ENCODE measurements at regions not wholly inside any gene's neighbourhood (a gene's known extent, or its start where the extent isn't known, plus 50 kb on each side); places are given as distances from the start of the nearest gene placed in this dataset.

- Histone ChIP-seq H3K79me2 (replicated peaks; ENCODE audit: insufficient read depth) (no peaks in the 10 kb centered on the region), H3K4me1 (ENCODE audit: insufficient read depth) (no peaks in the 10 kb centered on the region), H3K4me2 (no peak overlapping the region), H3K4me3 (no peak overlapping the region), H3K27ac (ENCODE audit: low read depth) (no peak overlapping the region), H3K9me2 (ENCODE audit: insufficient read depth) (no peaks in the 10 kb centered on the region), H3K27me3 (ENCODE audit: insufficient read depth) (no peaks in the 10 kb centered on the region), H3F3A (replicated peaks; ENCODE audit: low read depth) (no peaks in the 10 kb centered on the region), H2AFZ (no peak overlapping the region), H3K36me3 (ENCODE audit: insufficient read depth) (no peaks in the 10 kb centered on the region), H4K20me1 (replicated peaks; ENCODE audit: insufficient read depth) (no peaks in the 10 kb centered on the region)
- no peaks in the 10 kb centered on the region for H3K4me1 Mint-ChIP-seq
- H3K27me3 Mint-ChIP-seq (ENCODE audit: insufficient read depth, low read depth, poor library complexity): no peaks in the 10 kb centered on the region
- DNase-seq (ENCODE audit: low spot score) (no peak), ATAC-seq (no peak)
- TF ChIP-seq ZNF114 (CRISPR knock-in tag; IDR thresholded peaks at IDR 0.05): no peak
- no peak for TF ChIP-seq EZH2phosphoT487 (IDR thresholded peaks at IDR 0.05; ENCODE audit: unreplicated experiment)
- no peak for TF ChIP-seq CREB1 (CRISPR knock-in tag; IDR thresholded peaks at IDR 0.05; ENCODE audit: low read depth)
- TF ChIP-seq STAT1 (IDR thresholded peaks at IDR 0.05; ENCODE audit: unreplicated experiment): no peak
- no peak for TF ChIP-seq NANOG (IDR thresholded peaks at IDR 0.05; ENCODE audit: borderline replicate concordance)
- no peak for TF ChIP-seq CTCF (conservative IDR thresholded peaks at IDR 0.05; ENCODE audit: low read depth in 2 of 2)
- TF ChIP-seq POLR2AphosphoS5 (IDR thresholded peaks at IDR 0.05; ENCODE audit: low read depth): no peak
- TF ChIP-seq EZH2 (IDR thresholded peaks at IDR 0.05; ENCODE audit: low read depth, unreplicated experiment): no peak
- TF ChIP-seq REST (IDR thresholded peaks at IDR 0.05; ENCODE audit: unreplicated experiment): no peak
- TF ChIP-seq ETS1 (IDR thresholded peaks at IDR 0.05): no peak
- no peak for TF ChIP-seq ZNF462 (CRISPR knock-in tag; IDR thresholded peaks at IDR 0.05)
- TF ChIP-seq ZNF331 (CRISPR knock-in tag; IDR thresholded peaks at IDR 0.05; ENCODE audit: low read depth): no peak
- no peak for TF ChIP-seq JUNB (IDR thresholded peaks at IDR 0.05; ENCODE audit: unreplicated experiment)
- H3K9me3 Mint-ChIP-seq: no peaks in the 10 kb centered on the region
- H3K27ac Mint-ChIP-seq: no peak overlapping the region
- no peaks in the 10 kb centered on the region for H3K36me3 Mint-ChIP-seq (ENCODE audit: low read depth)
- no peak overlapping the region for H3K4me3 Mint-ChIP-seq
Measured at GRCh38 chr5:87154191-87154590, 113.5 kb upstream of the RASA1 start.

All from GM23338 (cell line).